ENCODE measurements at regions not wholly inside any gene's neighbourhood (a gene's known extent, or its start where the extent isn't known, plus 50 kb on each side); places are given as distances from the start of the nearest gene placed in this dataset.
"Not testable (repeated sequence)": the region's sequence is repeated elsewhere in the genome, so short reads cannot be mapped to it uniquely, and the experiment has no call there.

DNA sequence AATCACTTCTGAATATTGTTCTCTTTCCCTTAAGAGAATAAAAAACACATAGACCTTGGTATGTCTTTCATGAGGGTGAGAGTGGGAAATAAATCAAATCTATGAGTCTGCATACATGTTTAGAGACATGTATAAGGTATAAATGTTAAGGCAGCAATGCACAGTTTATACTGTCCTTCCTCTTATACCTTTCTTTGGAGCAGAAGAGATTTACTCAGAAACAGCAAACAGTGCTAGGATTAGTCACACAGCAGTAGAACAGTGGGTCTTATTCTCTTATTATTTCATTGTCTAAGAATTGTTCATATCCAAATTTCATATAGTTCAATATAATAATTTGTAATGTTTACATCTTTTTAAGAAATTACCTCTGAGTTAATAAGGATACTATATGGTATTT, 126.7 kb upstream of the TMEM196 start:
- Histone ChIP-seq H3K27me3 (ENCODE audit: control insufficient read depth in 5 of 5, insufficient read depth in 4 of 5, low read length in 5 of 5) (no peaks in the 10 kb centered on the region), H3K36me3 (ENCODE audit: control insufficient read depth in 5 of 5, insufficient read depth in 5 of 5, low read length in 5 of 5) (no peaks in the 10 kb centered on the region), H3K4me3 (ENCODE audit: low read depth in 1 of 5, low read length in 5 of 5) (no peak overlapping the region), H3K9me3 (ENCODE audit: control insufficient read depth in 5 of 5, low read length in 5 of 5) (no peaks in the 10 kb centered on the region), H3K4me1 (ENCODE audit: control insufficient read depth in 5 of 5, insufficient read depth in 5 of 5, low read length in 5 of 5) (no peaks in the 10 kb centered on the region), H3K27ac (ENCODE audit: low read depth, low read length) (no peak overlapping the region), H3K9ac (ENCODE audit: low read length in 5 of 5) (no peak overlapping the region)

- Histone ChIP-seq H3K9ac (ENCODE audit: low read length in 5 of 5) (no peak overlapping the region), H3K4me3 (ENCODE audit: low read depth in 1 of 5, low read length in 5 of 5) (no peak overlapping the region)
These were observed 126.1 kb upstream of the TMEM196 start for GRCh38 chr7:19899529-19899928.

DNA sequence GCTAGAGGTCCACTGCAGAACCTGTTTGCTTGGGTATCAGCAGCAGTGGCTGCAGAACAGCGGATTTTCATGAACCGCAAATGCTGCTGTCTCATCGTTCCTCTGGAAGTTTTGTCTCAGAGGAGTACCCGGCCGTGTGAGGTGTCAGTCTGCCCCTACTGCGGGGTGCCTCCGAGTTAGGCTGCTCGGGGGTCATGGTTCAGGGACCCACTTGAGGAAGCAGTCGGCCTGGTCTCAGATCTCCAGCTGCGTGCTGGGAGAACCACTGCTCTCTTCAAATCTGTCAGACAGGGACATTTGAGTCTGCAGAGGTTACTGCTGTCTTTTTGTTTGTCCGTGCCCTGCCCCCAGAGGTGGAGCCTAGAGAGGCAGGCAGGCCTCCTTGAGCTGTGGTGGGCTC, 109.5 kb upstream of the TMEM196 start:
- not testable (repeated sequence) for H3K27me3 ChIP-seq (ENCODE audit: control insufficient read depth in 5 of 5, insufficient read depth in 4 of 5, low read length in 5 of 5); H3K9me3 ChIP-seq (ENCODE audit: control insufficient read depth in 5 of 5, low read length in 5 of 5); H3K36me3 ChIP-seq (ENCODE audit: control insufficient read depth in 5 of 5, insufficient read depth in 5 of 5, low read length in 5 of 5); H3K9ac ChIP-seq (ENCODE audit: low read length in 5 of 5); H3K4me3 ChIP-seq (ENCODE audit: low read depth in 1 of 5, low read length in 5 of 5); H3K4me1 ChIP-seq (ENCODE audit: control insufficient read depth in 5 of 5, insufficient read depth in 5 of 5, low read length in 5 of 5); H3K27ac ChIP-seq (ENCODE audit: low read depth, low read length)

More at GRCh38 chr7:19899529-19899928, 126.1 kb upstream of the TMEM196 start:
- Histone ChIP-seq H3K36me3 (ENCODE audit: control insufficient read depth in 5 of 5, insufficient read depth in 5 of 5, low read length in 5 of 5) (no peaks in the 10 kb centered on the region), H3K4me1 (ENCODE audit: control insufficient read depth in 5 of 5, insufficient read depth in 5 of 5, low read length in 5 of 5) (no peaks in the 10 kb centered on the region), H3K27ac (ENCODE audit: low read depth, low read length) (no peak overlapping the region), H3K27me3 (ENCODE audit: control insufficient read depth in 5 of 5, insufficient read depth in 4 of 5, low read length in 5 of 5) (no peaks in the 10 kb centered on the region), H3K9me3 (ENCODE audit: control insufficient read depth in 5 of 5, low read length in 5 of 5) (no peaks in the 10 kb centered on the region)

- Histone ChIP-seq H3K4me1 (ENCODE audit: control insufficient read depth in 5 of 5, insufficient read depth in 5 of 5, low read length in 5 of 5) (no peaks in the 10 kb centered on the region), H3K36me3 (ENCODE audit: control insufficient read depth in 5 of 5, insufficient read depth in 5 of 5, low read length in 5 of 5) (no peaks in the 10 kb centered on the region), H3K9ac (ENCODE audit: low read length in 5 of 5) (no peak overlapping the region), H3K27ac (ENCODE audit: low read depth, low read length) (no peak overlapping the region), H3K9me3 (ENCODE audit: control insufficient read depth in 5 of 5, low read length in 5 of 5) (no peaks in the 10 kb centered on the region), H3K27me3 (ENCODE audit: control insufficient read depth in 5 of 5, insufficient read depth in 4 of 5, low read length in 5 of 5) (no peaks in the 10 kb centered on the region), H3K4me3 (ENCODE audit: low read depth in 1 of 5, low read length in 5 of 5) (no peak overlapping the region)
These were observed 98.7 kb upstream of the TMEM196 start for GRCh38 chr7:19872094-19872493.

DNA sequence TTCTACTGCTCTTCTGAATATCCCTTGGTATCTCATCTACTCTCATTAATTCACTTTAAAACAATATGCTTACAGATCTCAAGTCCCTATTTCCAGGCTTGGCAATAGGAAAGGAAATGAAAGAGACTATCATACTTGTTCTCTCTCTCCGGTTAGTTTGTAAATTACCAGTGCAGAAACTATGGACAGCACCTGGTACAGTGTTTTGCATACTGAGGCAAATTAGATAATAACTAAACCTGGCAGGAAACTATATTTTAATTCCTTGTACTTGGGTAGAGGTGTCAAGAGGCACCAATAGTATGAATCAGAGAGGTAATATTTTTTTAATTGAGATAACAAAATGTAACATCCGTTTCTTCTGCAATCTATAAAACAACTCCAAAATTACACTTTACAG, 97.7 kb upstream of the TMEM196 start:
- H3K36me3 ChIP-seq (ENCODE audit: control insufficient read depth in 5 of 5, insufficient read depth in 5 of 5, low read length in 5 of 5) = no peaks in the 10 kb centered on the region
- H3K9ac ChIP-seq (ENCODE audit: low read length in 5 of 5) = no peak overlapping the region
- no peaks in the 10 kb centered on the region for H3K27me3 ChIP-seq (ENCODE audit: control insufficient read depth in 5 of 5, insufficient read depth in 4 of 5, low read length in 5 of 5)
- no peaks in the 10 kb centered on the region for H3K9me3 ChIP-seq (ENCODE audit: control insufficient read depth in 5 of 5, low read length in 5 of 5)
- H3K27ac ChIP-seq (ENCODE audit: low read depth, low read length) = no peak overlapping the region
- no peak overlapping the region for H3K4me3 ChIP-seq (ENCODE audit: low read depth in 1 of 5, low read length in 5 of 5)
- no peaks in the 10 kb centered on the region for H3K4me1 ChIP-seq (ENCODE audit: control insufficient read depth in 5 of 5, insufficient read depth in 5 of 5, low read length in 5 of 5)

DNA sequence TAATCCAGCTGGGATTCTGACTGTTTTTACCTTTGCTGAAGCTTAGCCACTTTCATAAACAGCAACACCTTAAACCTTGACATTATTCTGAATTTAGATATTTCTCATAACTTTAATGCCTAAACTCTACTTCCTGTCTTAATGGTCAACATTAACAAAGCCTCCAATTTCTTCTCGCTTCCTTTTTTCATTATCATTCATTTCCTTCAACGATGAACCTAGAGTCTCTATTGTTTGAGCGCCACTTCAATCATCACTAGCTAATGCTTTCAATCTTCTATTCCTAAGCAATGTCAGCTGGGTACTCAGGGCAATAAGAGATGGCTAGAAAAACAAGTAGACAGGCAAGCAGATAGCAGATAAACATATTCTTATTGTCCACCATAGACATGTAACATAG, 96.6 kb upstream of the TMEM196 start:
- Histone ChIP-seq H3K9ac (ENCODE audit: low read length in 5 of 5) (no peak overlapping the region), H3K36me3 (ENCODE audit: control insufficient read depth in 5 of 5, insufficient read depth in 5 of 5, low read length in 5 of 5) (no peaks in the 10 kb centered on the region), H3K27ac (ENCODE audit: low read depth, low read length) (no peak overlapping the region), H3K9me3 (ENCODE audit: control insufficient read depth in 5 of 5, low read length in 5 of 5) (no peaks in the 10 kb centered on the region), H3K4me3 (ENCODE audit: low read depth in 1 of 5, low read length in 5 of 5) (no peak overlapping the region), H3K27me3 (ENCODE audit: control insufficient read depth in 5 of 5, insufficient read depth in 4 of 5, low read length in 5 of 5) (no peaks in the 10 kb centered on the region), H3K4me1 (ENCODE audit: control insufficient read depth in 5 of 5, insufficient read depth in 5 of 5, low read length in 5 of 5) (no peaks in the 10 kb centered on the region)

DNA sequence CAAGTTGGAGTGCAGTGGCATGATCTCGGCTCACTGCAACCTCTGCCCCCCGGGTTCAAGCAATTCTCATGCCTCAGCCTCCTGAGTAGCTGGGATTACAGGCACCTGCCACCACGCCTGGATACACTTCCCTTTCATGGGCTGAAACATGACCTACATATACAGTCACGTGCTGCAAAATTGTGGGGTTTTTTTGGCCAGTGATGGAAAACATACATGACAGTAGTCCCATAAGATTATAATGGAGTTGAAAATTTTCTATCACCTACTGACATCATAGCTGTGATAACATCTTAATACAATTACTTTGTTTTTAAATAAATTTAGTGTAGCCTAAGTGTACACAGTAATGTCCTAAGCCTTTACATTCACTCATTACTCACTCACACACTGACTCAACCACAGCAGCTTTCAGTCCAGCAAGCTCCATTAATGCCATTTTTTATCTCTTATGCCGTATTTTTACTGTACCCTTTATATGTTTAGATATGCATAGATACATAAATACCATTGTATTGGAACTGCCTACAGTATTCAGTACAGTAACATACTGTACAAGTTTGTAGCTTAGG, 79.9 kb upstream of the TMEM196 start:
- Histone ChIP-seq H3K36me3 (ENCODE audit: control insufficient read depth in 5 of 5, insufficient read depth in 5 of 5, low read length in 5 of 5) (no peaks in the 10 kb centered on the region), H3K27ac (ENCODE audit: low read depth, low read length) (no peak overlapping the region), H3K4me1 (ENCODE audit: control insufficient read depth in 5 of 5, insufficient read depth in 5 of 5, low read length in 5 of 5) (no peaks in the 10 kb centered on the region), H3K4me3 (ENCODE audit: low read depth in 1 of 5, low read length in 5 of 5) (no peak overlapping the region), H3K27me3 (ENCODE audit: control insufficient read depth in 5 of 5, insufficient read depth in 4 of 5, low read length in 5 of 5) (no peaks in the 10 kb centered on the region), H3K9me3 (ENCODE audit: control insufficient read depth in 5 of 5, low read length in 5 of 5) (no peaks in the 10 kb centered on the region), H3K9ac (ENCODE audit: low read length in 5 of 5) (no peak overlapping the region)

GRCh38 chr7:19852192-19852591, 78.8 kb upstream of the TMEM196 start:
- Histone ChIP-seq H3K9me3 (ENCODE audit: control insufficient read depth in 5 of 5, low read length in 5 of 5) (no peaks in the 10 kb centered on the region), H3K27ac (ENCODE audit: low read depth, low read length) (no peak overlapping the region), H3K27me3 (ENCODE audit: control insufficient read depth in 5 of 5, insufficient read depth in 4 of 5, low read length in 5 of 5) (no peaks in the 10 kb centered on the region), H3K36me3 (ENCODE audit: control insufficient read depth in 5 of 5, insufficient read depth in 5 of 5, low read length in 5 of 5) (no peaks in the 10 kb centered on the region), H3K4me3 (ENCODE audit: low read depth in 1 of 5, low read length in 5 of 5) (no peak overlapping the region), H3K9ac (ENCODE audit: low read length in 5 of 5) (no peak overlapping the region), H3K4me1 (ENCODE audit: control insufficient read depth in 5 of 5, insufficient read depth in 5 of 5, low read length in 5 of 5) (no peaks in the 10 kb centered on the region)

GRCh38 chr7:19851504-19851903, 78.1 kb upstream of the TMEM196 start:
- H3K27ac ChIP-seq (ENCODE audit: low read depth, low read length) = no peak overlapping the region
- H3K27me3 ChIP-seq (ENCODE audit: control insufficient read depth in 5 of 5, insufficient read depth in 4 of 5, low read length in 5 of 5) = no peaks in the 10 kb centered on the region
- H3K36me3 ChIP-seq (ENCODE audit: control insufficient read depth in 5 of 5, insufficient read depth in 5 of 5, low read length in 5 of 5) = no peaks in the 10 kb centered on the region
- H3K9me3 ChIP-seq (ENCODE audit: control insufficient read depth in 5 of 5, low read length in 5 of 5) = no peaks in the 10 kb centered on the region
- no peak overlapping the region for H3K4me3 ChIP-seq (ENCODE audit: low read depth in 1 of 5, low read length in 5 of 5)
- no peaks in the 10 kb centered on the region for H3K4me1 ChIP-seq (ENCODE audit: control insufficient read depth in 5 of 5, insufficient read depth in 5 of 5, low read length in 5 of 5)
- no peak overlapping the region for H3K9ac ChIP-seq (ENCODE audit: low read length in 5 of 5)

GRCh38 chr7:19834566-19834965, 61.1 kb upstream of the TMEM196 start:
- Histone ChIP-seq H3K27ac (ENCODE audit: low read depth, low read length) (no peak overlapping the region), H3K27me3 (ENCODE audit: control insufficient read depth in 5 of 5, insufficient read depth in 4 of 5, low read length in 5 of 5) (no peaks in the 10 kb centered on the region), H3K9ac (ENCODE audit: low read length in 5 of 5) (no peak overlapping the region), H3K9me3 (ENCODE audit: control insufficient read depth in 5 of 5, low read length in 5 of 5) (peaks cover 0 to 3% (median 0%) of the 10 kb centered on the region in 5 donors), H3K4me3 (ENCODE audit: low read depth in 1 of 5, low read length in 5 of 5) (no peak overlapping the region), H3K36me3 (ENCODE audit: control insufficient read depth in 5 of 5, insufficient read depth in 5 of 5, low read length in 5 of 5) (no peaks in the 10 kb centered on the region), H3K4me1 (ENCODE audit: control insufficient read depth in 5 of 5, insufficient read depth in 5 of 5, low read length in 5 of 5) (no peaks in the 10 kb centered on the region)

DNA sequence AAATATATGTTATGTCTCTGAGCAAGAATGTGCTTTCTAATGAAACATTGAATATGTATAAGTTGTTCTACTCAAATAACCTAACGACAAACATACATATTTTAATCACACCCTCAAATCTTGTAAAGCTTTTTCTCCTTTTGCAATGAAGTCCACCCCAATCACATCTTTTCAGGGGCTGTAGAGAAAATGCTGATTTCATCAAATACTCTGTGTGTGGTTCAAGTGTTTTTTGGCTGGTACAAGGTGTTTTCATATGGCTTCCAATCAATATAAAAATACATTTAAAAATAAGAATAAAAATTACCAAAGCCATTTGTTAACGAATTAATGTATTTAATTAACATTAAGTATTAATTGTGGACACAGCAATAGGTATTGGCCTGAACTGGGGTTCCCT, 57.2 kb upstream of the TMEM196 start:
- H3K9ac ChIP-seq (ENCODE audit: low read length in 5 of 5) = no peak overlapping the region
- H3K4me3 ChIP-seq (ENCODE audit: low read depth in 1 of 5, low read length in 5 of 5) = no peak overlapping the region
- no peaks in the 10 kb centered on the region for H3K9me3 ChIP-seq (ENCODE audit: control insufficient read depth in 5 of 5, low read length in 5 of 5)
- no peaks in the 10 kb centered on the region for H3K27me3 ChIP-seq (ENCODE audit: control insufficient read depth in 5 of 5, insufficient read depth in 4 of 5, low read length in 5 of 5)
- no peak overlapping the region for H3K27ac ChIP-seq (ENCODE audit: low read depth, low read length)
- no peaks in the 10 kb centered on the region for H3K4me1 ChIP-seq (ENCODE audit: control insufficient read depth in 5 of 5, insufficient read depth in 5 of 5, low read length in 5 of 5)
- no peaks in the 10 kb centered on the region for H3K36me3 ChIP-seq (ENCODE audit: control insufficient read depth in 5 of 5, insufficient read depth in 5 of 5, low read length in 5 of 5)
